Suppressor macrophage treated with lipopolysaccharide for 1 hour (primary cell): ENCODE measurements at regions not wholly inside any gene's neighbourhood (a gene's known extent, or its start where the extent isn't known, plus 50 kb on each side); places are given as distances from the start of the nearest gene placed in this dataset.
"Not testable (repeated sequence)": the region's sequence is repeated elsewhere in the genome, so short reads cannot be mapped to it uniquely, and the experiment has no call there.

Experiments used
- DNase-seq, 3 donors: peaks; one replicate each; pipeline ENCODE4 v3.0.0-alpha.2; 2020 to 2022

GRCh38 chr10:125233726-125234125 lies 73.4 kb upstream of the CTBP2 start:
- DNase-seq = no peak

GRCh38 chr10:125232841-125233240 lies 72.5 kb upstream of the CTBP2 start:
- DNase-seq = no peak

- no peak for DNase-seq
These were observed 71.6 kb upstream of the CTBP2 start for GRCh38 chr10:125231813-125232475.

GRCh38 chr10:125231116-125231812 lies 70.9 kb upstream of the CTBP2 start:
- no peak for DNase-seq

GRCh38 chr10:125230251-125230650 lies 69.9 kb upstream of the CTBP2 start:
- DNase-seq = no peak

- DNase-seq = not testable (repeated sequence)
These were observed 68.0 kb upstream of the CTBP2 start for GRCh38 chr10:125228245-125228940.

- no peak for DNase-seq
These were observed 67.2 kb upstream of the CTBP2 start for GRCh38 chr10:125227546-125227945.

GRCh38 chr10:125226823-125227222 lies 66.5 kb upstream of the CTBP2 start:
- no peak for DNase-seq

GRCh38 chr10:125226005-125226404 lies 65.6 kb upstream of the CTBP2 start:
- no peak for DNase-seq

- DNase-seq = no peak
These were observed 64.7 kb upstream of the CTBP2 start for GRCh38 chr10:125225051-125225450.

GRCh38 chr10:125222515-125223308 lies 62.3 kb upstream of the CTBP2 start:
- no peak for DNase-seq

- DNase-seq = no peak
These were observed 61.4 kb upstream of the CTBP2 start for GRCh38 chr10:125221716-125222115.

- DNase-seq = no peak
These were observed 59.4 kb upstream of the CTBP2 start for GRCh38 chr10:125219776-125220175.

- no peak for DNase-seq
These were observed 58.6 kb upstream of the CTBP2 start for GRCh38 chr10:125218967-125219366.

- DNase-seq = peak in 2 of 3 donors; percentile 5 to 14
These were observed 57.8 kb upstream of the CTBP2 start for GRCh38 chr10:125217990-125218675.

- no peak for DNase-seq
These were observed 56.5 kb upstream of the CTBP2 start for GRCh38 chr10:125216861-125217260.

GRCh38 chr10:125216309-125216708 lies 55.9 kb upstream of the CTBP2 start:
- DNase-seq = no peak

- DNase-seq = no peak
These were observed 53.9 kb upstream of the CTBP2 start for GRCh38 chr10:125214283-125214570.

- no peak for DNase-seq
These were observed 53.3 kb upstream of the CTBP2 start for GRCh38 chr10:125213541-125214282.

GRCh38 chr10:125212150-125212809 lies 51.9 kb upstream of the CTBP2 start:
- DNase-seq = no peak
